PC-3 (cell line): ENCODE measurements at regions not wholly inside any gene's neighbourhood (a gene's known extent, or its start where the extent isn't known, plus 50 kb on each side); places are given as distances from the start of the nearest gene placed in this dataset.
"Not testable (repeated sequence)": the region's sequence is repeated elsewhere in the genome, so short reads cannot be mapped to it uniquely, and the experiment has no call there.

Source experiments
- ATAC-seq: fragments of 200-7000 bp; cut with Tn5 transposase; 2 replicates; pipeline ENCODE4 v1.9.1; 2020; ENCODE audit warnings: mild to moderate bottlenecking, moderate library complexity
- BruUV-seq: library from RNA; stranded (reverse); fragments of 400-500 nt; replicated peaks from 2 replicates; lab custom pipeline; 2021; lab: Mats Ljungman, UMichigan
- CTCF ChIA-PET: fragments of 300-600 bp; sonication (Branson Sonifier 250); formaldehyde crosslinking; loops from one replicate; lab custom pipeline; 2022; ENCODE audit warnings: antibody characterized with exemption; lab: Charles Lee
- POLR2A ChIA-PET: fragments of 300-600 bp; sonication (Branson Sonifier 250); formaldehyde crosslinking; loops from one replicate; lab custom pipeline; 2022; ENCODE audit warnings: antibody characterized with exemption; ENCODE audit not compliant: unreplicated experiment; lab: Charles Lee
- DNase-seq: peaks from one replicate; pipeline ENCODE4 v3.0.0-alpha.2; 2015
- H2AFZ ChIP-seq: fragments of 300-600 bp; sonication (generic); 2 replicates; pipeline ENCODE4 v1.6.0; 2016; ENCODE audit warnings: antibody characterized with exemption, low read length
- H3F3A ChIP-seq: fragments of 300-600 bp; sonication (generic); one replicate; pipeline ENCODE4 v1.6.0; 2017; ENCODE audit warnings: antibody characterized with exemption, low read length, control low read depth, mild to moderate bottlenecking; ENCODE audit not compliant: unreplicated experiment
- H3K27ac ChIP-seq: fragments of 300-600 bp; sonication (generic); 2 replicates; pipeline ENCODE4 v1.5.1; 2016; ENCODE audit warnings: mild to moderate bottlenecking, low read length
- H3K27me3 ChIP-seq: fragments of 300-600 bp; sonication (generic); 2 replicates; pipeline ENCODE4 v1.6.1; 2016; ENCODE audit warnings: low read length, mixed read lengths
- H3K36me3 ChIP-seq: fragments of 300-600 bp; sonication (generic); 2 replicates; pipeline ENCODE4 v1.6.1; 2016; ENCODE audit warnings: low read depth, mixed run types, low read length, mixed read lengths
- H3K4me1 ChIP-seq: fragments of 300-600 bp; sonication (generic); 2 replicates; pipeline ENCODE4 v1.5.1; 2016; ENCODE audit warnings: low read length; ENCODE audit not compliant: insufficient read depth
- H3K4me2 ChIP-seq: fragments of 300-600 bp; sonication (generic); 2 replicates; pipeline ENCODE4 v1.6.0; 2016; ENCODE audit warnings: low read length
- H3K4me3 ChIP-seq: fragments of 300-600 bp; sonication (generic); 2 replicates; pipeline ENCODE4 v1.5.1; 2016; ENCODE audit warnings: mild to moderate bottlenecking, low read length, mixed read lengths
- H3K79me2 ChIP-seq: fragments of 300-600 bp; sonication (generic); 2 replicates; pipeline ENCODE4 v1.6.1; 2017; ENCODE audit warnings: low read length, mixed read lengths
- H3K9ac ChIP-seq: fragments of 300-600 bp; sonication (generic); 2 replicates; pipeline ENCODE4 v1.6.0; 2016; ENCODE audit warnings: mild to moderate bottlenecking, low read length
- H3K9me2 ChIP-seq: fragments of 300-600 bp; sonication (generic); replicated peaks from 2 replicates; pipeline ENCODE4 v1.6.1; 2016; ENCODE audit warnings: mixed run types, low read length, mixed read lengths
- H3K9me3 ChIP-seq: fragments of 300-600 bp; sonication (generic); 2 replicates; pipeline ENCODE4 v1.6.1; 2016; ENCODE audit warnings: low read length, mixed read lengths
- H4K20me1 ChIP-seq: fragments of 300-600 bp; sonication (generic); 2 replicates; pipeline ENCODE4 v1.6.1; 2016; ENCODE audit warnings: low read length, mixed read lengths
- EZH2 ChIP-seq: fragments of 300-600 bp; sonication (generic); IDR thresholded peaks from one replicate; pipeline ENCODE4 v1.6.1; 2017; ENCODE audit warnings: antibody characterized with exemption, mild to moderate bottlenecking, low read length; ENCODE audit not compliant: unreplicated experiment
- EZH2phosphoT487 ChIP-seq: fragments of 300-600 bp; sonication (generic); IDR thresholded peaks from 2 replicates; pipeline ENCODE4 v1.6.1; 2018; ENCODE audit warnings: mild to moderate bottlenecking, antibody characterized with exemption, low read length, borderline replicate concordance
- intact Hi-C: fragments of 100-400 bp; cut with micrococcal nuclease; formaldehyde crosslinking; loops from 2 replicates; pipeline ENCODE4 v1.9.0; 2023
- TF ChIP-seq, protein P1 (sequence below): fragments of 300-600 bp; sonication (generic); conservative IDR thresholded peaks from 2 replicates; pipeline ENCODE4 v1.5.1; 2017; ENCODE audit warnings: antibody characterized with exemption, low read depth, mild to moderate bottlenecking, low read length

DNA sequence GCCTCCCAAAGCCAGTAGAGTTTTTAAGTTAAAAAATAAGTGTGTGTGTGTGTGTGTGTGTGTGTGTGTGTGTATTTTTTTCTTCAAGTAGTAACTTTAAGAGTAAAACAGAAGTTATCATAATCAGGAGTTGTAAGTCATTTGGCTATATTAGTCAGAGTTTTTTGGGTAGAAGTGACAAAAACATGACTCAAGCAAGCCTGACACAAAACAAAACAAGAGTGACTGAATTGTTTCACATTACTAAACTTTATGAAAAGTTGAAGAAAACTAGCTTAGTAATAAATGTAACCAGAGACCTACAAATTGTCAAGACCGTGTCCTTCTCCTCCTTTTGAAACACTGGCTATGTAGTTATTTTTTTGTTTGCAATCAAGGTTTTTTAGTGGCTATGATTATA, 738.0 kb upstream of the PITX2 start:
- CTCF ChIA-PET: no interaction called here
- BruUV-seq: no TSS peak
- TF ChIP-seq EZH2phosphoT487: no peak
- TF ChIP-seq EZH2: no peak
- TF ChIP-seq, protein P1, sequence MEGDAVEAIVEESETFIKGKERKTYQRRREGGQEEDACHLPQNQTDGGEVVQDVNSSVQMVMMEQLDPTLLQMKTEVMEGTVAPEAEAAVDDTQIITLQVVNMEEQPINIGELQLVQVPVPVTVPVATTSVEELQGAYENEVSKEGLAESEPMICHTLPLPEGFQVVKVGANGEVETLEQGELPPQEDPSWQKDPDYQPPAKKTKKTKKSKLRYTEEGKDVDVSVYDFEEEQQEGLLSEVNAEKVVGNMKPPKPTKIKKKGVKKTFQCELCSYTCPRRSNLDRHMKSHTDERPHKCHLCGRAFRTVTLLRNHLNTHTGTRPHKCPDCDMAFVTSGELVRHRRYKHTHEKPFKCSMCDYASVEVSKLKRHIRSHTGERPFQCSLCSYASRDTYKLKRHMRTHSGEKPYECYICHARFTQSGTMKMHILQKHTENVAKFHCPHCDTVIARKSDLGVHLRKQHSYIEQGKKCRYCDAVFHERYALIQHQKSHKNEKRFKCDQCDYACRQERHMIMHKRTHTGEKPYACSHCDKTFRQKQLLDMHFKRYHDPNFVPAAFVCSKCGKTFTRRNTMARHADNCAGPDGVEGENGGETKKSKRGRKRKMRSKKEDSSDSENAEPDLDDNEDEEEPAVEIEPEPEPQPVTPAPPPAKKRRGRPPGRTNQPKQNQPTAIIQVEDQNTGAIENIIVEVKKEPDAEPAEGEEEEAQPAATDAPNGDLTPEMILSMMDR: no peak
- no peaks in the 10 kb centered on the region for H3F3A ChIP-seq
- H3K4me3 ChIP-seq: no peak overlapping the region
- H3K4me2 ChIP-seq: no peak overlapping the region
- ATAC-seq (no peak), DNase-seq (no peak)
- POLR2A ChIA-PET: no interaction called here
- H3K9me2 ChIP-seq: no peaks in the 10 kb centered on the region
- no peak overlapping the region for H3K9ac ChIP-seq
- H2AFZ ChIP-seq: no peak overlapping the region
- no peaks in the 10 kb centered on the region for H3K79me2 ChIP-seq
- intact Hi-C loops: no loop called here
- H3K4me1 ChIP-seq: no peaks in the 10 kb centered on the region
- no peak overlapping the region for H3K27ac ChIP-seq
- no peaks in the 10 kb centered on the region for H3K27me3 ChIP-seq
- H3K36me3 ChIP-seq: no peaks in the 10 kb centered on the region
- H3K9me3 ChIP-seq: no peaks in the 10 kb centered on the region
- H4K20me1 ChIP-seq: no peaks in the 10 kb centered on the region

DNA sequence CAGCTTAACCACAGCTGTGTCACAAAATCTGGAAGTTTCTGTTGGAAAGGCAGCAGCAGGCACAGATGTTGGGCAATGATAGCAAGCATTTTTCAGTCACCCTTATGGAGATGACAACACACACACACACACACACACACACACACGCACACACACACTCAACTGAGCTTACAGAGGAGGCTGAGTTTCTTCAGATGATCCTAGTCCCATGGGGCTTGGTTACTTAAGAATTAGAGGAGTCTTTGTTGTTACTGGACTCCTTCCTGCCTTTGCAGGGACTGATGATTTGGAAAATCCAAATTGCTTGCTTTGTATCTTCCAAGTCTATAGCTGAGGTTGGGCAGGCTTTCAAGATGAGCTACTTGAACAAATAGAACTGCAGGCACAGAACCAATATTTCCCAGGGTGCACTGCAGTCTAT, 740.1 kb upstream of the PITX2 start:
- DNase-seq (no peak), ATAC-seq (no peak)
- intact Hi-C loops: no loop called here
- no peak for TF ChIP-seq EZH2
- no peak for TF ChIP-seq EZH2phosphoT487
- TF ChIP-seq, protein P1: no peak
- Histone ChIP-seq H3K27ac (no peak overlapping the region), H3K4me2 (no peak overlapping the region), H3K9ac (no peak overlapping the region), H3K4me3 (no peak overlapping the region), H3K9me2 (no peaks in the 10 kb centered on the region), H3K4me1 (no peaks in the 10 kb centered on the region), H3K36me3 (no peaks in the 10 kb centered on the region), H2AFZ (no peak overlapping the region), H3K27me3 (no peaks in the 10 kb centered on the region), H4K20me1 (no peaks in the 10 kb centered on the region), H3K79me2 (no peaks in the 10 kb centered on the region), H3F3A (no peaks in the 10 kb centered on the region), H3K9me3 (no peaks in the 10 kb centered on the region)
- ChIA-PET POLR2A (no interaction called here), CTCF (no interaction called here)
- BruUV-seq: no TSS peak

DNA sequence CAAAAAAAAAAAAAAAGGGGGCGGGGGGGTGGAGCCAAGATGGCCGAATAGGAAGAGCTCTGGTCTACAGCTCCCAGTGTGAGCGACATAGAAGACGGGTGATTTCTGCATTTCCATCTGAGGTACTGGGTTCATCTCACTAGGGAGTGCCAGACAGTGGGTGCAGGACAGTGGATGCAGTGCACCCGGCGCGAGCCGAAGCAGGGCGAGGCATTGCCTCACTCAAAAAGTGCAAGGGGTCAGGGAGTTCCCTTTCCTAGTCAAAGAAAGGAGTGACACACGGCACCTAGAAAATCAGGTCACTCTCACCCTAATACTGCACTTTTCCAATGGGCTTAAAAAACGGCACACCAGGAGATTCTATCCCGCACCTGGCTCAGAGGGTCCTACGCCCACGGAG, 755.0 kb upstream of the PITX2 start:
- H3K79me2 ChIP-seq, H3K9me2 ChIP-seq, H3K4me1 ChIP-seq, DNase-seq, H4K20me1 ChIP-seq, H3K27me3 ChIP-seq, H3F3A ChIP-seq, H3K36me3 ChIP-seq, BruUV-seq, H3K9ac ChIP-seq, POLR2A ChIA-PET, intact Hi-C loops, CTCF ChIA-PET, H3K9me3 ChIP-seq, ATAC-seq, H3K4me2 ChIP-seq, H3K4me3 ChIP-seq, H3K27ac ChIP-seq, H2AFZ ChIP-seq: not testable (repeated sequence)
